ENCODE measurements at regions not wholly inside any gene's neighbourhood (a gene's known extent, or its start where the extent isn't known, plus 50 kb on each side); places are given as distances from the start of the nearest gene placed in this dataset.

DNA sequence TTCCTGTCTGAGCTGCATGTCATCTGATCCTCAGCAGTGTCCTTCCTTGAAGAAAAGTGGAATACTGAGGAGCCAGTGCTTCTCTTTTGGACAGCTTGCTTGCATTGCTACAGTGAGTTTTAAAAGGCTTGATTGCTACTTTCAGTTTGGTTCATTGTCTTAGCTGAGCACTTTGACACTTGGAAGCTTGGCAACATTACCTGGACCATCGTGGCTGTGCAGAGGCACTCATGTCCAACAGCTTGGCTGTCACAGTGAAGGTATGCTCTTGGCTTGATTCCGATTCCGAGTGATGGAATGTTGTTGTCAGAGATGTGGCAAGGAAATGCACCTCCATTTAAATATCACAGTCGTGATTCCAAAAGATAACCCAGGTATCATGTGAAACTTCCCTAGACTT is 102.4 kb downstream of the FAS start:
- no peak for DNase-seq (ENCODE audit: low read depth, low spot score)
- ChIA-PET POLR2A (no interaction called here), CTCF (interaction anchor here (1.3 kb wide), 1 partner anchor 63 kb away, joined by 3 read pairs; no protein-coding TSS in a partner anchor)
- no peak overlapping the region for H3K4me3 ChIP-seq (ENCODE audit: low read depth, low read length)
- TF ChIP-seq, protein P1, sequence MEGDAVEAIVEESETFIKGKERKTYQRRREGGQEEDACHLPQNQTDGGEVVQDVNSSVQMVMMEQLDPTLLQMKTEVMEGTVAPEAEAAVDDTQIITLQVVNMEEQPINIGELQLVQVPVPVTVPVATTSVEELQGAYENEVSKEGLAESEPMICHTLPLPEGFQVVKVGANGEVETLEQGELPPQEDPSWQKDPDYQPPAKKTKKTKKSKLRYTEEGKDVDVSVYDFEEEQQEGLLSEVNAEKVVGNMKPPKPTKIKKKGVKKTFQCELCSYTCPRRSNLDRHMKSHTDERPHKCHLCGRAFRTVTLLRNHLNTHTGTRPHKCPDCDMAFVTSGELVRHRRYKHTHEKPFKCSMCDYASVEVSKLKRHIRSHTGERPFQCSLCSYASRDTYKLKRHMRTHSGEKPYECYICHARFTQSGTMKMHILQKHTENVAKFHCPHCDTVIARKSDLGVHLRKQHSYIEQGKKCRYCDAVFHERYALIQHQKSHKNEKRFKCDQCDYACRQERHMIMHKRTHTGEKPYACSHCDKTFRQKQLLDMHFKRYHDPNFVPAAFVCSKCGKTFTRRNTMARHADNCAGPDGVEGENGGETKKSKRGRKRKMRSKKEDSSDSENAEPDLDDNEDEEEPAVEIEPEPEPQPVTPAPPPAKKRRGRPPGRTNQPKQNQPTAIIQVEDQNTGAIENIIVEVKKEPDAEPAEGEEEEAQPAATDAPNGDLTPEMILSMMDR (IDR thresholded peaks at IDR 0.05; ENCODE audit: insufficient read depth, low read length, missing control alignments), result no peak

DNA sequence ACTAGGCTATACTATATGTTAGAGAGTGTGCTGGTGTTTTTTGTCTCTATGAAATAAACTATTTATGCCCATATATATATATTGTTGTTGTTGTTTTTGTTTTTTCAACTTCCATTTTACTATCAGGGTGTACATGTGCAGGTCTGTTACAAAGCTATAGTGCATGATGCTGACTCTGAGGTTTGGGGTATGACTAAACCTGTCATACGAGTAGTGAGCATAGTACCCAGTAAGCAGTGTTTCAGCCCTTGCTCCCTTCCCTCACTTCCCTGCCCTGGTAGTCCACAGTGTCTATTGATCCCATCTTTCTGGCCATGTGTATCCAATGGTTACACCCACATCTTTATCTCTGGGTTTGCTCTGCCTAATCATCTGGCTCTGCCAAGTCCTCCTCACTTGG is 101.8 kb downstream of the FAS start:
- POLR2A ChIA-PET, result no interaction called here
- no peak overlapping the region for H3K4me3 ChIP-seq (ENCODE audit: low read depth, low read length)
- TF ChIP-seq, protein P1 (IDR thresholded peaks at IDR 0.05; ENCODE audit: insufficient read depth, low read length, missing control alignments), result no peak
- no peak for DNase-seq (ENCODE audit: low read depth, low spot score)
- CTCF ChIA-PET, result interaction anchor here (1.3 kb wide), 1 partner anchor 62 kb away, joined by 3 read pairs; no protein-coding TSS in a partner anchor

DNA sequence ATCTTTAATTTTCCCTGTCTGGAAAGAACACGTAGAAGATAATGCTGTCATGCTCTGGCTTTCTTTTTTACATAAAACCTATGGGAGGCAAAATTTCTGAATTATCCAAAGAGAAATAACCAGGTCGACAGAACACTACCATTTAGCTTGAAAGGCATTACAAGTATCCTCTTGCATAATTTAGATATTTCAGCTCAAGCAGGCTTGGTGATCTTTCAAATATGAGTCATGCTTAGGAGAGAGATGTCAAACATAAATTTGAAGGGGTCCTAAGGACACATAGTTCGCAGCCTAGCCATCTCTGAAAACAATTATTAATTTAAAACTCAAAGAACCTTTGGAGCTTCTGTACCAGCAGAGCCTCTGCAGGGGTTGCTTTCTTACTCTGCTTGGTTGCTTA is 100.9 kb downstream of the FAS start:
- ChIA-PET CTCF (interaction anchor here (1.0 to 1.6 kb wide), 3 partner anchors 11 to 126 kb away, joined by 3 to 7 read pairs (median 3); no protein-coding TSS in a partner anchor), POLR2A (no interaction called here)
- no peak overlapping the region for H3K4me3 ChIP-seq (ENCODE audit: low read depth, low read length)
- TF ChIP-seq, protein P1 (IDR thresholded peaks at IDR 0.05; ENCODE audit: insufficient read depth, low read length, missing control alignments), result no peak
- no peak for DNase-seq (ENCODE audit: low read depth, low spot score)

DNA sequence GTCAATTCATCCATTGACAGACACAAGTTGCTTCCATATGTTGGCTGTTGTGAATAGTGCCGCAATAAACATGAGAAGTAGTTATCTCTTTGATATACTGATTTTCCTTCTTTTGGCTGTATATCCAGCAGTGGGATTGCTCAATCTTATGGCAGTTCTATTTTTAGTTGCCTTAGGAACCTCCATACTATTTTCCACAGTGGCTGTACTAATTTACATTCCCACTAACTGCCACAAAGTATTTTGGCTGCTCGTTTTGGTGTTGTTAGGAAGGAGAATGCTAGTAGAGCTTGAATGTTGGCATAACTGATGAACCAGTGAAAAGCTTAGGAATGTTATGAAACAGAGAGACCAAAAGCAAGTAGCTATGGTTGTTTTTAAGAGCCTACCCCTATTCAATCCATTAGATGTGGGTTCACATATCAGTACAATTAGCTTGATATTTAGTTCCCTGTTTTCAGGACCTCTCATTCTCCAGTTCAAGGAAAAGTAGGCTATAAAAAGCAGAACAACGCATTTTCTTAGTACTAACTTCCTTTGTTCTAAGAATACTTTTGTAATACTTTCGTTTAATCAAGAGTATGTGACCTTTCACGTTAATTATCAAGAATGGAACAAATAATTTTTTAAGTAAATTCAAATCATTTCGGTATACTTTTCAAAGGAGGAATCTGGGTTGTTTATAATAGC is 100.3 kb downstream of the FAS start:
- ChIA-PET CTCF (interaction anchor here (1.0 to 1.6 kb wide), 4 partner anchors 10 to 127 kb away, joined by 3 to 7 read pairs (median 3); no protein-coding TSS in a partner anchor), POLR2A (no interaction called here)
- H3K4me3 ChIP-seq (ENCODE audit: low read depth, low read length), result no peak overlapping the region
- TF ChIP-seq, protein P1 (IDR thresholded peaks at IDR 0.05; ENCODE audit: insufficient read depth, low read length, missing control alignments), result no peak
- DNase-seq (ENCODE audit: low read depth, low spot score), result peak; percentile 58

- no peak overlapping the region for H3K4me3 ChIP-seq (ENCODE audit: low read depth, low read length)
- peak; percentile 91 for DNase-seq (ENCODE audit: low read depth, low spot score)
- POLR2A ChIA-PET, result interaction anchor here (0.6 to 1.5 kb wide), 4 partner anchors 8 to 164 kb away, joined by 4 to 9 read pairs (median 4); partner anchors contain the start of gene CH25H
- TF ChIP-seq, protein P1 (IDR thresholded peaks at IDR 0.05; ENCODE audit: insufficient read depth, low read length, missing control alignments), result no peak
- CTCF ChIA-PET, result interaction anchor here (0.8 to 2.3 kb wide), 6 partner anchors 9 to 131 kb away, joined by 3 to 5 read pairs (median 3); no protein-coding TSS in a partner anchor
These were observed 96.4 kb downstream of the FAS start for GRCh38 chr10:89086801-89087521.

GRCh38 chr10:89085153-89085552 is 94.6 kb downstream of the FAS start:
- no peak overlapping the region for H3K4me3 ChIP-seq (ENCODE audit: low read depth, low read length)
- ChIA-PET CTCF (interaction anchor here (2.1 kb wide), 1 partner anchor 133 kb away, joined by 4 read pairs; no protein-coding TSS in a partner anchor), POLR2A (no interaction called here)
- TF ChIP-seq, protein P1 (IDR thresholded peaks at IDR 0.05; ENCODE audit: insufficient read depth, low read length, missing control alignments), result no peak
- no peak for DNase-seq (ENCODE audit: low read depth, low spot score)
